ENCODE measurements at regions not wholly inside any gene's neighbourhood (a gene's known extent, or its start where the extent isn't known, plus 50 kb on each side); places are given as distances from the start of the nearest gene placed in this dataset.
A peak's percentile ranks its signal among the peaks of the same experiment; 100 is the strongest.

DNA sequence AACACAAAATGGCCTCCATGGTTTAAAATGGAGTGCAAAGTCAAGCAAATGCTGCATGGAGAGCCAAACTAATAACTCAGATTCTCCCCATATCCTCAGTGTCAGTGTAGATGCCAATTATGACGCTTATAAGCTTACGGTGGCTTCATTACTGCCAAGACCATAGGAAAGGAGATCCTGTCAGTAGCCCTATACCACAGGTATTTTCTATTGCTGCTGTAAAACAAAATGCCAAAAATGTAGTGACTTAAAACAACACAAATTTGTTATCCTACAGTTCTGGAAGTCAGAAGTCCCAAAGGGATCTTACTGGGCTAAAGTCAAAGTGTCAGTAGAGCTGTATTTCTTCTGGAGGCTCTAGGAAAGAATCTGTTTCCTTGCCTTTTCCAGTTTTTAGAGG lies 149.8 kb upstream of the GBE1 start:
- Histone ChIP-seq H3K9me3 (no peaks in the 10 kb centered on the region), H3K27ac (no peak overlapping the region), H3K36me3 (no peaks in the 10 kb centered on the region), H3K4me1 (peaks cover 0 to 5% (median 0%) of the 10 kb centered on the region in 3 donors), H3K27me3 (no peaks in the 10 kb centered on the region), H3K4me3 (no peak overlapping the region)
- TF ChIP-seq POLR2A (IDR thresholded peaks at IDR 0.05): no peak
- TF ChIP-seq, protein P1, sequence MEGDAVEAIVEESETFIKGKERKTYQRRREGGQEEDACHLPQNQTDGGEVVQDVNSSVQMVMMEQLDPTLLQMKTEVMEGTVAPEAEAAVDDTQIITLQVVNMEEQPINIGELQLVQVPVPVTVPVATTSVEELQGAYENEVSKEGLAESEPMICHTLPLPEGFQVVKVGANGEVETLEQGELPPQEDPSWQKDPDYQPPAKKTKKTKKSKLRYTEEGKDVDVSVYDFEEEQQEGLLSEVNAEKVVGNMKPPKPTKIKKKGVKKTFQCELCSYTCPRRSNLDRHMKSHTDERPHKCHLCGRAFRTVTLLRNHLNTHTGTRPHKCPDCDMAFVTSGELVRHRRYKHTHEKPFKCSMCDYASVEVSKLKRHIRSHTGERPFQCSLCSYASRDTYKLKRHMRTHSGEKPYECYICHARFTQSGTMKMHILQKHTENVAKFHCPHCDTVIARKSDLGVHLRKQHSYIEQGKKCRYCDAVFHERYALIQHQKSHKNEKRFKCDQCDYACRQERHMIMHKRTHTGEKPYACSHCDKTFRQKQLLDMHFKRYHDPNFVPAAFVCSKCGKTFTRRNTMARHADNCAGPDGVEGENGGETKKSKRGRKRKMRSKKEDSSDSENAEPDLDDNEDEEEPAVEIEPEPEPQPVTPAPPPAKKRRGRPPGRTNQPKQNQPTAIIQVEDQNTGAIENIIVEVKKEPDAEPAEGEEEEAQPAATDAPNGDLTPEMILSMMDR (IDR thresholded peaks at IDR 0.05): no peak
- DNase-seq: no peak
- 90 to 94% methylated on average over 2 of the region's 2 CpGs for WGBS, 2 donors
- intact Hi-C loops (cut with DNase I): no loop called here

DNA sequence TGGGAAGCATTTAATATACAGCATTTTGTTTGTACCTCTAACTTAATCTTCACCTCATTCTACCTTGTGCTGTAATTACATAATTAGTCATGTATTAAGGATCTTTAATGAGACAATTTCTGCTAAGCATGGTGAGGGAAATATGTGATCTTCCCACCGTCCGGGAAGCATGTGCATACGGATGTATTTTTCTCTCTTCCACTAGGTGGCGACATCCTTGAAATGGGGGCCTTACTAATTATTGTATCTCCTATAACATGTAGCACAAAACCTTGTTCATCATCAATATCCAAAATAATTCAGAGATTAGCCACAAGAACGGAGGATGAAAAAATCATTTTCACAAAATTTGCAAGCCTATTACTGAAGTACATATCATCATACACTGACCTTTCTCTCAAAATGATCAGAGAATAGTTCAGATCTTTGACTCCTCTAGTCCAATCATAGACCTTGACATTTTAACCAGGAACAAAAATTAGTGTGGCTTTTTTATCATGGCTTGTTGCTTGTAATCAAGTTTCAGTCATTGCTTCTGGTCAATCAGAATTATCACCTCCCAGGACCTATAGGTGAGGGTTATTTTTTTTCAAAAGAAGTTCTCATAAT lies 148.9 kb upstream of the GBE1 start:
- H3K36me3 ChIP-seq: no peaks in the 10 kb centered on the region
- TF ChIP-seq POLR2A (IDR thresholded peaks at IDR 0.05): no peak
- TF ChIP-seq, protein P1 (IDR thresholded peaks at IDR 0.05): peak; percentile 8 to 68 (median 52)
- H3K27me3 ChIP-seq: no peaks in the 10 kb centered on the region
- no peak for DNase-seq
- no peak overlapping the region for H3K27ac ChIP-seq
- H3K9me3 ChIP-seq: no peaks in the 10 kb centered on the region
- H3K4me1 ChIP-seq: peaks cover 0 to 5% (median 0%) of the 10 kb centered on the region in 3 donors
- H3K4me3 ChIP-seq: no peak overlapping the region
- 8 to 11% methylated on average over 5 of the region's 5 CpGs for WGBS, 2 donors
- intact Hi-C loops (cut with DNase I): no loop called here

DNA sequence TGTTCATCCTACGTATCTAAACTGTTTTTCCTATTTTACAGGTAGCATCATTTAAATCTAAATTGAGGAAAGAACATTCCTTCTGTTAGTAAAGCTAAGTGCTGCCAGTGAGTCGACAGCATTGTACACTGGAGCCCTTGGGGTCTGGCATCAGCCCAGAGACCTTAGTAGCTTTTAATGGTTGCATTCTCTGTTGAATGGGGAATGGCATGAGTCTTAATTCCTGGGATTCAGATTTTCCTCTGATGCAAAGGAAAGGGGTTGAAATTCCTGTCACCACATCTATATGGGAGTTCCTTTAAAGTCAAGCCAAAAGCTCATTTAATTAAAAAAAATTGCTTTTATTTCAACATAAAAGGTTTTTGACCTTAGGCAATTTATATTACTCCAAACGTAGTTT lies 148.4 kb upstream of the GBE1 start:
- no peak for DNase-seq
- intact Hi-C loops (cut with DNase I): no loop called here
- Histone ChIP-seq H3K36me3 (no peaks in the 10 kb centered on the region), H3K27me3 (no peaks in the 10 kb centered on the region), H3K27ac (no peak overlapping the region), H3K4me1 (peaks cover 0 to 5% (median 0%) of the 10 kb centered on the region in 3 donors), H3K9me3 (no peaks in the 10 kb centered on the region), H3K4me3 (no peak overlapping the region)
- no peak for TF ChIP-seq POLR2A (IDR thresholded peaks at IDR 0.05)
- TF ChIP-seq, protein P1 (IDR thresholded peaks at IDR 0.05): no peak
- WGBS, 2 donors: 18 to 30% methylated on average over 3 of the region's 3 CpGs

DNA sequence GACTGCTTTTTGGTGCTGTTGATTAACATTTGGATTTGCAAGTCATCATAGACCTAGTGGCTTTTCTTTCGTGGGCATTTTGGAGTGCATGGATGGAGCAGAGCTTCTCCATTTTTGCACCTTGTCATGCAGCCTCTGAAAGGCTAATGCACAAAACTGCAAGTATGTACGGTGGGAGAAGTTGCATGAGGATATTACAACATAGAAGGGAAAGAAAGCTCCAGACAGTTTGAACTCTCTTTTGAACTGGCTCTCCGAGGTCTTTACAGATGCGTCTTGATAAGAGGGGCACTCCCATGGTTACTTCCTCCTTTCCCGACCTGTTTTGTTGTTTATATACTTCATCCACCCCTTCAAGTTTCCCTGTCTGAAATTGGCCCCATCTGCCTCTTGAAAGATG lies 147.1 kb upstream of the GBE1 start:
- Histone ChIP-seq H3K4me3 (no peak overlapping the region), H3K36me3 (no peaks in the 10 kb centered on the region), H3K4me1 (peaks cover 0 to 5% (median 0%) of the 10 kb centered on the region in 3 donors), H3K27ac (no peak overlapping the region), H3K9me3 (no peaks in the 10 kb centered on the region), H3K27me3 (no peaks in the 10 kb centered on the region)
- 51 to 73% methylated on average over 5 of the region's 5 CpGs for WGBS, 2 donors
- DNase-seq: no peak
- TF ChIP-seq, protein P1 (IDR thresholded peaks at IDR 0.05): no peak
- TF ChIP-seq POLR2A (IDR thresholded peaks at IDR 0.05): no peak
- intact Hi-C loops (cut with DNase I): no loop called here

DNA sequence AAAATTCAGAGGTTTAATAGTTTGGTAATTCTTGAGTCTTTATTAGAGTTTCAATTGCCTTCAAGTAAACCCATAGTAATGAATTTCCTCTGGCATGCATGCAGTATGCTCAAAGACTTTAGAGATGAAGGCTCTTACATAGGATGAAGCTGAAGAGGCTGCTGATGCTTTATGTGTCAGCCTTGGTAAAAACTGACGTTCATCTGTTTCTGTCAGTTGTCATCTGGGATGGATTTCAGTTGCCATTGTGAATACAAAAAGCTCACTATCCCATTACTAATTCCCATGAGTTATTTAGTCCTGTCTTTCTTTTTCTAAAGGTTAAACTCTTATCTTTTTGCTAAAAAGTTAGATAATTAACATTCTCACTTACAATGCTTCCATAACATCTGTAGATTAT lies 136.9 kb upstream of the GBE1 start:
- TF ChIP-seq, protein P1 (IDR thresholded peaks at IDR 0.05): no peak
- TF ChIP-seq POLR2A (IDR thresholded peaks at IDR 0.05): no peak
- no peaks in the 10 kb centered on the region for H3K27me3 ChIP-seq
- H3K27ac ChIP-seq: no peak overlapping the region
- no peak overlapping the region for H3K4me3 ChIP-seq
- intact Hi-C loops (cut with DNase I): no loop called here
- DNase-seq: no peak
- no peaks in the 10 kb centered on the region for H3K36me3 ChIP-seq
- 59 to 70% methylated on average over 1 of the region's 1 CpG for WGBS, 2 donors
- H3K9me3 ChIP-seq: no peaks in the 10 kb centered on the region
- H3K4me1 ChIP-seq: no peaks in the 10 kb centered on the region
